ENCODE measurements at regions not wholly inside any gene's neighbourhood (a gene's known extent, or its start where the extent isn't known, plus 50 kb on each side); places are given as distances from the start of the nearest gene placed in this dataset.

DNA sequence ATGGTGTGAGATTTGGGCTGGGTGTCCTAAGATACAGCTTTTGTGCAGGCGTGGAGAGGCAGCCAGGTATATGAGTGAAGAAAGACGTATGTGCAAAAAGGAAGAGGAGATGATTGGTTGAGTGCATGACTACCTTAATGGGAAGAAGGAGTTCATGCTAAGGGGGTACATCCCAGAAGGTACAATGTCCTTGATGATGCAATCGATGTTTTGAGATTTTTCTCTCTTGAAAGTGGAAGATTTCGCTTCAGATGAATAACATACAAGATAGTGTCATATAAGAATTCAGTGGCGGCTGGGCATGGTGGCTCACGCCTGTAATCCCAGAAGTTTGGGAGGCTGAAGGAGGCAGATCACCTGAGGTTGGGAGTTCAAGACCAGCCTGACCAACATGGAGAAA lies 357.1 kb downstream of the KLF12 start:
- H3K4me3 ChIP-seq (ENCODE audit: low read depth, low read length, poor library complexity, severe bottlenecking) = no peak overlapping the region
- no peaks in the 10 kb centered on the region for H3K79me2 ChIP-seq (ENCODE audit: insufficient read depth, low read depth, low read length)
- BruUV-seq (replicated peaks) = no TSS peak
- intact Hi-C loops (cut with micrococcal nuclease; ENCODE audit: unreplicated experiment) = no loop called here
- no peaks in the 10 kb centered on the region for H4K20me1 ChIP-seq (ENCODE audit: insufficient read depth, low read length)
- no peak overlapping the region for H3K4me2 ChIP-seq (ENCODE audit: low read length)
- DNase-seq (ENCODE audit: low spot score) = no peak
- no peak overlapping the region for H2AFZ ChIP-seq (ENCODE audit: low read length)
- no peaks in the 10 kb centered on the region for H3K9me2 ChIP-seq (ENCODE audit: insufficient read depth, low read length)
- TF ChIP-seq, protein P1, sequence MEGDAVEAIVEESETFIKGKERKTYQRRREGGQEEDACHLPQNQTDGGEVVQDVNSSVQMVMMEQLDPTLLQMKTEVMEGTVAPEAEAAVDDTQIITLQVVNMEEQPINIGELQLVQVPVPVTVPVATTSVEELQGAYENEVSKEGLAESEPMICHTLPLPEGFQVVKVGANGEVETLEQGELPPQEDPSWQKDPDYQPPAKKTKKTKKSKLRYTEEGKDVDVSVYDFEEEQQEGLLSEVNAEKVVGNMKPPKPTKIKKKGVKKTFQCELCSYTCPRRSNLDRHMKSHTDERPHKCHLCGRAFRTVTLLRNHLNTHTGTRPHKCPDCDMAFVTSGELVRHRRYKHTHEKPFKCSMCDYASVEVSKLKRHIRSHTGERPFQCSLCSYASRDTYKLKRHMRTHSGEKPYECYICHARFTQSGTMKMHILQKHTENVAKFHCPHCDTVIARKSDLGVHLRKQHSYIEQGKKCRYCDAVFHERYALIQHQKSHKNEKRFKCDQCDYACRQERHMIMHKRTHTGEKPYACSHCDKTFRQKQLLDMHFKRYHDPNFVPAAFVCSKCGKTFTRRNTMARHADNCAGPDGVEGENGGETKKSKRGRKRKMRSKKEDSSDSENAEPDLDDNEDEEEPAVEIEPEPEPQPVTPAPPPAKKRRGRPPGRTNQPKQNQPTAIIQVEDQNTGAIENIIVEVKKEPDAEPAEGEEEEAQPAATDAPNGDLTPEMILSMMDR (conservative IDR thresholded peaks at IDR 0.05; ENCODE audit: low read length) = no peak
- no peak for TF ChIP-seq EZH2phosphoT487 (IDR thresholded peaks at IDR 0.05; ENCODE audit: borderline replicate concordance, low read depth, low read length)
- no peak overlapping the region for H3K27ac ChIP-seq (ENCODE audit: low read depth, low read length, poor library complexity, severe bottlenecking)
- CTCF ChIA-PET (ENCODE audit: unreplicated experiment) = no interaction called here
- 0 out of 2 replicates have a peak, but pooled peaks cover 3% of the 10 kb centered on the region for H3K36me3 ChIP-seq (ENCODE audit: insufficient read depth, low read length)
- peaks cover 10% of the 10 kb centered on the region for H3K4me1 ChIP-seq (ENCODE audit: insufficient read depth, low read length, poor library complexity, severe bottlenecking)
- POLR2A ChIA-PET = interaction anchor here (1.4 kb wide), 1 partner anchor 10 kb away, joined by 4 read pairs; no protein-coding TSS in a partner anchor
- H3K9me3 ChIP-seq (ENCODE audit: low read length) = no peaks in the 10 kb centered on the region

- H3K36me3 ChIP-seq (ENCODE audit: insufficient read depth, low read length) = peaks cover 7% of the 10 kb centered on the region; the same call in 1 of the 2 replicates
- no peak overlapping the region for H2AFZ ChIP-seq (ENCODE audit: low read length)
- no peak overlapping the region for H3K4me2 ChIP-seq (ENCODE audit: low read length)
- no peaks in the 10 kb centered on the region for H4K20me1 ChIP-seq (ENCODE audit: insufficient read depth, low read length)
- no peak overlapping the region for H3K27ac ChIP-seq (ENCODE audit: low read depth, low read length, poor library complexity, severe bottlenecking)
- no peak for DNase-seq (ENCODE audit: low spot score)
- no peaks in the 10 kb centered on the region for H3K9me2 ChIP-seq (ENCODE audit: insufficient read depth, low read length)
- intact Hi-C loops (cut with micrococcal nuclease; ENCODE audit: unreplicated experiment) = no loop called here
- H3K4me1 ChIP-seq (ENCODE audit: insufficient read depth, low read length, poor library complexity, severe bottlenecking) = peaks cover 10% of the 10 kb centered on the region
- POLR2A ChIA-PET = interaction anchor here (1.2 to 1.3 kb wide), 3 partner anchors 9 to 11 kb away, joined by 3 to 5 read pairs (median 4); no protein-coding TSS in a partner anchor
- H3K9me3 ChIP-seq (ENCODE audit: low read length) = no peaks in the 10 kb centered on the region
- H3K4me3 ChIP-seq (ENCODE audit: low read depth, low read length, poor library complexity, severe bottlenecking) = no peak overlapping the region
- BruUV-seq (replicated peaks) = no TSS peak
- CTCF ChIA-PET (ENCODE audit: unreplicated experiment) = no interaction called here
- TF ChIP-seq, protein P1 (conservative IDR thresholded peaks at IDR 0.05; ENCODE audit: low read length) = no peak
- no peak for TF ChIP-seq EZH2phosphoT487 (IDR thresholded peaks at IDR 0.05; ENCODE audit: borderline replicate concordance, low read depth, low read length)
- no peaks in the 10 kb centered on the region for H3K79me2 ChIP-seq (ENCODE audit: insufficient read depth, low read depth, low read length)
These were observed 357.9 kb downstream of the KLF12 start for GRCh38 chr13:73776151-73776785.

DNA sequence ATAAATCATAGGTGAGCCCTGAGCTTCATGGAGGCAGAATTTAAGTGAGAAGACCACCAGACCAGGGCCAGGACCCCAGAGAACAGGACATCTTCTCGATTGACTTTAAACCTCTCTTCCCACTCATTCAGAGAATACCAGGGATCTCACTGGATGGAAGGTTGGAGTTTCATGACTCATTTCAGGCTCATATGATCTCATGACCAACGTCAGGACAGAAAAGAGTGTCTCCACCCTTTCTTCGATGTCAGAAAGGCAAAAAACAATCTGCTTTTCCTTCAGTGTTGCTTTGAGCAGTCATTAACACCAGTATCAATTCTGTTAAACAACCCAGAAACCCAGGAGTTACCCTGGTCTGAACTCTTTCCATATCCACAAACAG lies 361.0 kb downstream of the KLF12 start:
- no TSS peak for BruUV-seq (replicated peaks)
- H3K36me3 ChIP-seq (ENCODE audit: insufficient read depth, low read length) = peaks cover 4% of the 10 kb centered on the region; the same call in 1 of the 2 replicates
- no peaks in the 10 kb centered on the region for H4K20me1 ChIP-seq (ENCODE audit: insufficient read depth, low read length)
- peaks cover 10% of the 10 kb centered on the region for H3K4me1 ChIP-seq (ENCODE audit: insufficient read depth, low read length, poor library complexity, severe bottlenecking)
- no peak overlapping the region for H3K27ac ChIP-seq (ENCODE audit: low read depth, low read length, poor library complexity, severe bottlenecking)
- H3K79me2 ChIP-seq (ENCODE audit: insufficient read depth, low read depth, low read length) = no peaks in the 10 kb centered on the region
- intact Hi-C loops (cut with micrococcal nuclease; ENCODE audit: unreplicated experiment) = no loop called here
- H3K9me2 ChIP-seq (ENCODE audit: insufficient read depth, low read length) = no peaks in the 10 kb centered on the region
- no peak overlapping the region for H2AFZ ChIP-seq (ENCODE audit: low read length)
- H3K9me3 ChIP-seq (ENCODE audit: low read length) = no peaks in the 10 kb centered on the region
- DNase-seq (ENCODE audit: low spot score) = no peak
- H3K4me3 ChIP-seq (ENCODE audit: low read depth, low read length, poor library complexity, severe bottlenecking) = no peak overlapping the region
- ChIA-PET POLR2A (no interaction called here), CTCF (ENCODE audit: unreplicated experiment) (no interaction called here)
- no peak for TF ChIP-seq EZH2phosphoT487 (IDR thresholded peaks at IDR 0.05; ENCODE audit: borderline replicate concordance, low read depth, low read length)
- TF ChIP-seq, protein P1 (conservative IDR thresholded peaks at IDR 0.05; ENCODE audit: low read length) = no peak
- no peak overlapping the region for H3K4me2 ChIP-seq (ENCODE audit: low read length)
